ENCODE measurements at regions not wholly inside any gene's neighbourhood (a gene's known extent, or its start where the extent isn't known, plus 50 kb on each side); places are given as distances from the start of the nearest gene placed in this dataset.

DNA sequence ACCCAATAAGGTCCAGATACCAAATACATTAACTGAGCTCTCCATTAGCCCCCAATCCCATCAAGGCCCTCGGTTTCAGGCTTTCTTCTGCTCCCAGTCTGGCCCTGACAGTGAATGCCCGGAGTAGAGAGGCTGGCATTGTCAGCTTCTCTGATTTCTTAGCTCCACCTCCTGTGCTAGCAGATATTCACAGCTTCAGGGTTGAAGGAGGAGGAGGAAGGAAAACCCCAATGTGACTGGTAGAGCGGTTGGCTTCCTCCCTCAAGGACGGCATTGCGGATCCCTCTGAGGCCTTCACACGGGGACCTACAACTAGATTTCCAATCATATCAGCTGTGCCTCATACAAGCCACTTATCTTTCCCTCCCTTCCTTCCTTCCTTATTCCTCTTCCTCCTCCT, 164.1 kb upstream of the SYNDIG1 start:
- no peak for DNase-seq (ENCODE audit: low read depth)
- H3K4me3 ChIP-seq (replicated peaks; ENCODE audit: low read depth, low read length), result no peak overlapping the region
- TF ChIP-seq, protein P1, sequence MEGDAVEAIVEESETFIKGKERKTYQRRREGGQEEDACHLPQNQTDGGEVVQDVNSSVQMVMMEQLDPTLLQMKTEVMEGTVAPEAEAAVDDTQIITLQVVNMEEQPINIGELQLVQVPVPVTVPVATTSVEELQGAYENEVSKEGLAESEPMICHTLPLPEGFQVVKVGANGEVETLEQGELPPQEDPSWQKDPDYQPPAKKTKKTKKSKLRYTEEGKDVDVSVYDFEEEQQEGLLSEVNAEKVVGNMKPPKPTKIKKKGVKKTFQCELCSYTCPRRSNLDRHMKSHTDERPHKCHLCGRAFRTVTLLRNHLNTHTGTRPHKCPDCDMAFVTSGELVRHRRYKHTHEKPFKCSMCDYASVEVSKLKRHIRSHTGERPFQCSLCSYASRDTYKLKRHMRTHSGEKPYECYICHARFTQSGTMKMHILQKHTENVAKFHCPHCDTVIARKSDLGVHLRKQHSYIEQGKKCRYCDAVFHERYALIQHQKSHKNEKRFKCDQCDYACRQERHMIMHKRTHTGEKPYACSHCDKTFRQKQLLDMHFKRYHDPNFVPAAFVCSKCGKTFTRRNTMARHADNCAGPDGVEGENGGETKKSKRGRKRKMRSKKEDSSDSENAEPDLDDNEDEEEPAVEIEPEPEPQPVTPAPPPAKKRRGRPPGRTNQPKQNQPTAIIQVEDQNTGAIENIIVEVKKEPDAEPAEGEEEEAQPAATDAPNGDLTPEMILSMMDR (IDR thresholded peaks at IDR 0.05; ENCODE audit: low read length, missing control alignments), result no peak

DNA sequence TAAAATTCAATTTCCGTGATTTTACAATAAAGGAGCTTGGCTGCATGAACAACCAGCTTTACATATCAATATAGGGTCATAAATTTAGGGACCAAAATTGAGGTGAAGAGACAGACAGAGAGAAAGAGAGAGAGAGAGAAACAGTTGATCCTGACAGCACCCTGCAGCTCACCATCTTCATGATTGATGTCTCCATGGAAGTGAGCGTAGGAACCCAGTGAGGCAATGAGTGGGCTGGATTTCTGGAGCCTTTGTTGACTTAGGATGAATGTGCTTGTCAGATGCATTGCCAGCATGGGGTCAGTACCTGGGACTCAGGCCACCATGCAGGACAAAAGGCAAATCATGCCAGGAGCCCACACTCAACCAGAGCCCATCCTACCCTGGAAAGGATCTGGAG, 165.1 kb upstream of the SYNDIG1 start:
- DNase-seq (ENCODE audit: low read depth), result no peak
- H3K4me3 ChIP-seq (replicated peaks; ENCODE audit: low read depth, low read length), result no peak overlapping the region
- TF ChIP-seq, protein P1 (IDR thresholded peaks at IDR 0.05; ENCODE audit: low read length, missing control alignments), result no peak

DNA sequence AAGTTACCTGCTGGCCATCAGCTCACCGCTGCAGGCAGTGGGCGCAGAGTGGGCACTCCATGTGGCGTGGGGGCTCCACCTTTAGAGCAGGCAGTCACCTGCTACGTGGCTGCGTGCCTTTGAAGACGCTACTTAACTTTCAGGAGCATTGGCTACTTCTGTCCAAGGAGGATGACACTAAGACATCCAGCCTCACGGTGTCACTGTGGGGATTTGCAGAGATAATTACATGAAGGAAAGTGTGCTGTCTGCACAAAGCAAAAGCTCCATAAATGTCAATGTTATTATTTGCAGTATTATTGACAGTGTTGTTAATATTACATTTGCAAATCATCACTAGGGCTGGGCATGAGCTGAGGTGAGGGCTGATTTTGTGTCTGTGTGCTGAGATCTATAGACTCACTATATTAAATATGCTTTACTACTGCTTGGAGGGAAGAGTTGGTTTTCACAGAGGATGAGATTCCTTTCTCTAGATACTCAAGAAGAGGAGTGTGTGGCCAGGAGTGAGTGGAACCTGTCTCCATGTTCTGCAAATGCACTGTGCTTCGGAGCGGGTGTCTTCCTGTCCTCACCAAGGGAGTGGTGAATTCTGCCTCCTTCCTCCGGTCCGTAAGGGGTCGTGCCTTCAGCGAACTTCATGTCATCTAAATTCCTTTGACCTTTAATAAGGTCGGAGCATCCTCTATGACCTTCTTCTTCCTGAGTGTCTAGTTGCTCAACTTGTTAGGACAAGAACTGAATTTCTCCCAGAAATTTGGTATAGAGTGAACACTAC, 165.8 kb upstream of the SYNDIG1 start:
- no peak overlapping the region for H3K4me3 ChIP-seq (replicated peaks; ENCODE audit: low read depth, low read length)
- DNase-seq (ENCODE audit: low read depth), result no peak
- TF ChIP-seq, protein P1 (IDR thresholded peaks at IDR 0.05; ENCODE audit: low read length, missing control alignments), result no peak

DNA sequence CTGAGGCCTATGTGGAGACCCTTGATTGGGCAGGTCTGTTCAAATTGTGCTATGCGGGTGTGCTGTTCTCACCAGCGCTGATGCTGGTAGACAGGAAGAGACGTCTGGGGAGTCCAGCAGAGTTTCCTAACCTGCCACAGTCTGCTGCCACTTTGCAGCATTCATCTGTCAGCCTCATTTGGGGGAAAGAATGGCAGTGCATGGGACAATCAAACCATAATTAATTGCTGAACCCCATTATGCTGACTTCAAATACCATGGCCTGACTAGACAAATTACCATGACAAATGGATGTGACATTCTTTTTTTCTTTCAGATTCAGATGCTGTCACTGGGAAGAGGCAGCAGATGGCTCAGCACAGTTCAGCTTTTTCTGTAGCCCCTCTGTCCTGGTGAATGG, 171.4 kb upstream of the SYNDIG1 start:
- no peak for DNase-seq (ENCODE audit: low read depth)
- TF ChIP-seq, protein P1 (IDR thresholded peaks at IDR 0.05; ENCODE audit: low read length, missing control alignments), result no peak

DNA sequence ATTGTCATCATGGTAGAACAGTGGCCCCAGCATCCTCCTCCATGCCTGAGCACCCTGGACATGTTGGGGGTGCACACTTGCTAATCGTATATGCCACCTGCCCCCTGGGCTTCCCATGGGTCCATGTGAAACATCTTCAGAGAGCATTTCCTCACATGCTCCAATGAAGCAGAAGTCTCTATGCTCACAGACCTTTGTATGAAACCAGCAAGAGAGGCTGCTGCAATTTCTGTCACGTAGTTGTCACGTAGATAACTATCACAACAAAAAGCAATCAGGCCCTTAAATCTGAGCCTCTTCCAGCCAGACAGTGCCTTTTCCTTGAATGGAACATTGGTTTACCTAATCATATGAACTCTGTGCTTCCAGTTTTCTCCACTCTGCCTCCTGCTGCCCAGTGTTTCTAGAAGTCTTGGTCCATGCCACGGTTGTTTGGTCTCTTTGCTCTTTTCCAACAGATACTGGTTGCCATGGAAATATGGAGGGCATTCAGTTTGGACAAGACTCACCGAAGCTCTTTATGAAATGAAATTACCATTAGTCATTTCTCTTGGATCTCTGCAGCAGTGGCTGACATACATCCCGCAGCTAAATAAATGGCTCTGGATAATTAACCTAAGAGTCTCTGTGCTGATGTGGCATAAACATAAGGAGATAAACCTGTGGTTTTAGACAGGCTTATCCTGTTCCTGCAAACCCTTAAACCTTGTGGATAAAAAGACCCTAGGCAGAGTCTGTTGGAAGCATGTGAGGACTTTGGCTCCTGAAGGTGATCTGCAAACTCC, 172.8 kb upstream of the SYNDIG1 start:
- H3K4me3 ChIP-seq (replicated peaks; ENCODE audit: low read depth, low read length), result no peak overlapping the region
- TF ChIP-seq, protein P1 (IDR thresholded peaks at IDR 0.05; ENCODE audit: low read length, missing control alignments), result no peak
- DNase-seq (ENCODE audit: low read depth), result no peak

More for the DNA sequence above, 171.4 kb upstream of the SYNDIG1 start:
- no peak overlapping the region for H3K4me3 ChIP-seq (replicated peaks; ENCODE audit: low read depth, low read length)

DNA sequence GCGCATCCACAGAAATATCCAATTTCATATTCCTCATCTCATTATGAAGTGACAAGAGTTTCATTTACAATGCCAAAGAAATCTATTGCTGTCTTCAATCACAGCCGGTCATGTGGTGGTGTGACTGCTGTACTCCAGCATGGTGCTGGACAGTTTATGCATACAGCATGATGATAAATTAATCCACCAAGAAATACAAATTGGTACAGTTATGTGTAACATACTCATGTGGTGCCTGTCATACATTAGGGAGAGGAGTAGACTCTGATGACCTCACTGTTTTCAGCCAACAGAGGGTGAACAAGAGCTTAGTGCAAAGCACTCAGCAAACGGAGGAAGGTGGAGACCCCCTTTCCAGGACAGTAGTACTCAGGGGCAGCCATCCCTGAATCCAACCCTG, 178.4 kb upstream of the SYNDIG1 start:
- TF ChIP-seq, protein P1 (IDR thresholded peaks at IDR 0.05; ENCODE audit: low read length, missing control alignments), result no peak
- H3K4me3 ChIP-seq (replicated peaks; ENCODE audit: low read depth, low read length), result no peak overlapping the region
- no peak for DNase-seq (ENCODE audit: low read depth)

Measured in fibroblast of pulmonary artery (primary cell).